WTC11 (cell line): ENCODE measurements at regions not wholly inside any gene's neighbourhood (a gene's known extent, or its start where the extent isn't known, plus 50 kb on each side); places are given as distances from the start of the nearest gene placed in this dataset.

Experiments
- ATAC-seq: fragments of 200-7000 bp; cut with Tn5 transposase; 2 replicates; pipeline ENCODE4 v1.10.0; 2021; ENCODE audit warnings: mild to moderate bottlenecking, moderate library complexity
- CTCF ChIA-PET: fragments of 300-600 bp; sonication (Branson Sonifier 250); formaldehyde crosslinking; loops from one replicate; lab custom pipeline; 2021; ENCODE audit warnings: antibody characterized with exemption; lab: Charles Lee
- POLR2A ChIA-PET: fragments of 350-600 bp; sonication (Branson Sonifier 250); formaldehyde crosslinking; loops from one replicate; lab custom pipeline; 2021; ENCODE audit warnings: antibody characterized with exemption; lab: Charles Lee
- DNase-seq: peaks from one replicate; pipeline ENCODE4 v3.0.0; 2021; ENCODE audit warnings: low spot score
- H3K27ac Mint-ChIP-seq: 2 replicates; pipeline ENCODE4 v1.8.0; 2021; ENCODE audit warnings: mixed read lengths
- H3K27me3 Mint-ChIP-seq: 2 replicates; pipeline ENCODE4 v1.8.0; 2021; ENCODE audit warnings: low read depth, mild to moderate bottlenecking, moderate library complexity, mixed read lengths
- H3K36me3 Mint-ChIP-seq: 2 replicates; pipeline ENCODE4 v1.8.0; 2021; ENCODE audit warnings: mixed read lengths
- H3K4me1 Mint-ChIP-seq: 2 replicates; pipeline ENCODE4 v1.8.0; 2022; ENCODE audit warnings: mixed read lengths
- H3K4me3 Mint-ChIP-seq: 2 replicates; pipeline ENCODE4 v1.8.0; 2021; ENCODE audit warnings: mild to moderate bottlenecking, moderate library complexity, mixed read lengths
- H3K9me3 Mint-ChIP-seq: 2 replicates; pipeline ENCODE4 v1.8.0; 2021; ENCODE audit warnings: mixed read lengths
- GABPB1 ChIP-seq: sonication (generic); formaldehyde crosslinking; IDR thresholded peaks from 2 replicates; pipeline ENCODE4 v1.8.1; 2023; ENCODE audit warnings: mild to moderate bottlenecking, missing genetic modification reagents
- IRF1 ChIP-seq: sonication (generic); formaldehyde crosslinking; IDR thresholded peaks from 2 replicates; pipeline ENCODE4 v1.8.0; 2023; ENCODE audit warnings: missing genetic modification reagents
- JAZF1 ChIP-seq: fragments of 250-450 bp; sonication (Bioruptor Pico); IDR thresholded peaks from 2 replicates; pipeline ENCODE4 v1.9.0; 2021; ENCODE audit warnings: moderate library complexity, mild to moderate bottlenecking, inconsistent platforms
- NFE2L1 ChIP-seq: sonication (generic); formaldehyde crosslinking; IDR thresholded peaks from 2 replicates; pipeline ENCODE4 v1.8.1; 2023; ENCODE audit warnings: missing genetic modification reagents
- NR3C1 ChIP-seq: sonication (generic); formaldehyde crosslinking; conservative IDR thresholded peaks from 2 replicates; pipeline ENCODE4 v1.8.1; 2023; ENCODE audit warnings: low read depth, mild to moderate bottlenecking, missing genetic modification reagents
- OVOL2 ChIP-seq: fragments of 250-450 bp; sonication (Bioruptor Pico); IDR thresholded peaks from 2 replicates; pipeline ENCODE4 v1.9.0; 2021; ENCODE audit warnings: mild to moderate bottlenecking, borderline replicate concordance
- ZMAT4 ChIP-seq: fragments of 250-450 bp; sonication (Bioruptor Pico); IDR thresholded peaks from 2 replicates; pipeline ENCODE4 v1.9.0; 2021; ENCODE audit warnings: mild to moderate bottlenecking
- ZNF219 ChIP-seq: sonication (generic); formaldehyde crosslinking; IDR thresholded peaks from 2 replicates; pipeline ENCODE4 v1.8.0; 2023; ENCODE audit warnings: missing genetic modification reagents, mild to moderate bottlenecking, borderline replicate concordance
- TF ChIP-seq, protein P1 (sequence below): sonication (generic); formaldehyde crosslinking; IDR thresholded peaks from 2 replicates; pipeline ENCODE4 v1.8.1; 2022; ENCODE audit warnings: mild to moderate bottlenecking, missing genetic modification reagents, moderate library complexity, borderline replicate concordance
- TF ChIP-seq, protein P2 (sequence below): sonication (generic); formaldehyde crosslinking; conservative IDR thresholded peaks from 2 replicates; pipeline ENCODE4 v1.8.1; 2023; ENCODE audit warnings: mild to moderate bottlenecking, low read depth, missing genetic modification reagents, moderate library complexity
- TF ChIP-seq, protein P3 (sequence below): fragments of 250-450 bp; sonication (Bioruptor Pico); IDR thresholded peaks from 2 replicates; pipeline ENCODE4 v1.9.0; 2021; ENCODE audit warnings: mild to moderate bottlenecking, borderline replicate concordance

DNA sequence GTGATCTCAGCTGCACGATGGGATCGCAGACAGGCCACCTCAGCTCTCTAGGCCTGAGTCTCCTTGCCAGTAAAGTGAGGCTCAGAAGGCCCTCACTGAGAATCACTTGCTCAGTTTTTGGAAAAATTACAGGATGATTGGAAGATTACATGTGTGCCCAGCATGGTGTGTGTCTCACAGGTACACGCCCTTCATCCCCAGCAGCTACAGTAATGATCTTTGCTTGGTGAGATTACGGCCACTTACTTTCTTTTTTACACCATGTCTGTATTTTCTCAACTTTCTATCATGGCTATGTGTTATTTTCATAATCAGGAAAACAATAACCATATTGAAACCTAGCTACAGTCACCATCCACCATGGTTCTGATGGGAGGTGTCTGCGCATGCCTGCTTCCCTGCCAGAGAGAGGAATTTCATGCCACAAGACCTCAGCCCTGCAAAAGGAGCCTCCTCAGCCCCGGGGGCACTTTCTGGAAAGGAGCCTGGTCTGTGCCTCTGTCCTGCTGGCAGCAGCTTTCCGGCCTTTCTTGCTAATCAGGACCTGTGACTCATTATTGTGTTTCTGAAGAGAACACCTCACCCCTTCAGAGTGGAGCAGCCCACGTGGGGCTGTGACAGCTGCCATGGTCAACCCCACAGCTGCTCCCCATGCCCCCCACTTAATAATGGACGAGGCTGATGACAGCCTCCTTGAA is 64.2 kb upstream of the OLFM1 start:
- CTCF ChIA-PET, result no interaction called here
- no peak overlapping the region for H3K4me3 Mint-ChIP-seq
- H3K4me1 Mint-ChIP-seq, result no peaks in the 10 kb centered on the region
- TF ChIP-seq NR3C1 (CRISPR knock-in tag), result no peak
- TF ChIP-seq, protein P1, sequence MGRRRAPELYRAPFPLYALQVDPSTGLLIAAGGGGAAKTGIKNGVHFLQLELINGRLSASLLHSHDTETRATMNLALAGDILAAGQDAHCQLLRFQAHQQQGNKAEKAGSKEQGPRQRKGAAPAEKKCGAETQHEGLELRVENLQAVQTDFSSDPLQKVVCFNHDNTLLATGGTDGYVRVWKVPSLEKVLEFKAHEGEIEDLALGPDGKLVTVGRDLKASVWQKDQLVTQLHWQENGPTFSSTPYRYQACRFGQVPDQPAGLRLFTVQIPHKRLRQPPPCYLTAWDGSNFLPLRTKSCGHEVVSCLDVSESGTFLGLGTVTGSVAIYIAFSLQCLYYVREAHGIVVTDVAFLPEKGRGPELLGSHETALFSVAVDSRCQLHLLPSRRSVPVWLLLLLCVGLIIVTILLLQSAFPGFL, result no peak
- TF ChIP-seq, all 79 proteins: peak for 0
- POLR2A ChIA-PET, result no interaction called here
- no peak for ATAC-seq
- Mint-ChIP-seq H3K9me3 (peaks cover 16% of the 10 kb centered on the region), H3K27ac (no peak overlapping the region; the same call in 1 of the 2 replicates), H3K27me3 (no peaks in the 10 kb centered on the region; the same call in 1 of the 2 replicates), H3K36me3 (no peaks in the 10 kb centered on the region)
- no peak for DNase-seq

GRCh38 chr9:135023786-135024405 is 63.6 kb upstream of the OLFM1 start:
- TF ChIP-seq, protein P2, sequence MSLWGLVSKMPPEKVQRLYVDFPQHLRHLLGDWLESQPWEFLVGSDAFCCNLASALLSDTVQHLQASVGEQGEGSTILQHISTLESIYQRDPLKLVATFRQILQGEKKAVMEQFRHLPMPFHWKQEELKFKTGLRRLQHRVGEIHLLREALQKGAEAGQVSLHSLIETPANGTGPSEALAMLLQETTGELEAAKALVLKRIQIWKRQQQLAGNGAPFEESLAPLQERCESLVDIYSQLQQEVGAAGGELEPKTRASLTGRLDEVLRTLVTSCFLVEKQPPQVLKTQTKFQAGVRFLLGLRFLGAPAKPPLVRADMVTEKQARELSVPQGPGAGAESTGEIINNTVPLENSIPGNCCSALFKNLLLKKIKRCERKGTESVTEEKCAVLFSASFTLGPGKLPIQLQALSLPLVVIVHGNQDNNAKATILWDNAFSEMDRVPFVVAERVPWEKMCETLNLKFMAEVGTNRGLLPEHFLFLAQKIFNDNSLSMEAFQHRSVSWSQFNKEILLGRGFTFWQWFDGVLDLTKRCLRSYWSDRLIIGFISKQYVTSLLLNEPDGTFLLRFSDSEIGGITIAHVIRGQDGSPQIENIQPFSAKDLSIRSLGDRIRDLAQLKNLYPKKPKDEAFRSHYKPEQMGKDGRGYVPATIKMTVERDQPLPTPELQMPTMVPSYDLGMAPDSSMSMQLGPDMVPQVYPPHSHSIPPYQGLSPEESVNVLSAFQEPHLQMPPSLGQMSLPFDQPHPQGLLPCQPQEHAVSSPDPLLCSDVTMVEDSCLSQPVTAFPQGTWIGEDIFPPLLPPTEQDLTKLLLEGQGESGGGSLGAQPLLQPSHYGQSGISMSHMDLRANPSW (CRISPR knock-in tag), result no peak
- TF ChIP-seq, protein P3, sequence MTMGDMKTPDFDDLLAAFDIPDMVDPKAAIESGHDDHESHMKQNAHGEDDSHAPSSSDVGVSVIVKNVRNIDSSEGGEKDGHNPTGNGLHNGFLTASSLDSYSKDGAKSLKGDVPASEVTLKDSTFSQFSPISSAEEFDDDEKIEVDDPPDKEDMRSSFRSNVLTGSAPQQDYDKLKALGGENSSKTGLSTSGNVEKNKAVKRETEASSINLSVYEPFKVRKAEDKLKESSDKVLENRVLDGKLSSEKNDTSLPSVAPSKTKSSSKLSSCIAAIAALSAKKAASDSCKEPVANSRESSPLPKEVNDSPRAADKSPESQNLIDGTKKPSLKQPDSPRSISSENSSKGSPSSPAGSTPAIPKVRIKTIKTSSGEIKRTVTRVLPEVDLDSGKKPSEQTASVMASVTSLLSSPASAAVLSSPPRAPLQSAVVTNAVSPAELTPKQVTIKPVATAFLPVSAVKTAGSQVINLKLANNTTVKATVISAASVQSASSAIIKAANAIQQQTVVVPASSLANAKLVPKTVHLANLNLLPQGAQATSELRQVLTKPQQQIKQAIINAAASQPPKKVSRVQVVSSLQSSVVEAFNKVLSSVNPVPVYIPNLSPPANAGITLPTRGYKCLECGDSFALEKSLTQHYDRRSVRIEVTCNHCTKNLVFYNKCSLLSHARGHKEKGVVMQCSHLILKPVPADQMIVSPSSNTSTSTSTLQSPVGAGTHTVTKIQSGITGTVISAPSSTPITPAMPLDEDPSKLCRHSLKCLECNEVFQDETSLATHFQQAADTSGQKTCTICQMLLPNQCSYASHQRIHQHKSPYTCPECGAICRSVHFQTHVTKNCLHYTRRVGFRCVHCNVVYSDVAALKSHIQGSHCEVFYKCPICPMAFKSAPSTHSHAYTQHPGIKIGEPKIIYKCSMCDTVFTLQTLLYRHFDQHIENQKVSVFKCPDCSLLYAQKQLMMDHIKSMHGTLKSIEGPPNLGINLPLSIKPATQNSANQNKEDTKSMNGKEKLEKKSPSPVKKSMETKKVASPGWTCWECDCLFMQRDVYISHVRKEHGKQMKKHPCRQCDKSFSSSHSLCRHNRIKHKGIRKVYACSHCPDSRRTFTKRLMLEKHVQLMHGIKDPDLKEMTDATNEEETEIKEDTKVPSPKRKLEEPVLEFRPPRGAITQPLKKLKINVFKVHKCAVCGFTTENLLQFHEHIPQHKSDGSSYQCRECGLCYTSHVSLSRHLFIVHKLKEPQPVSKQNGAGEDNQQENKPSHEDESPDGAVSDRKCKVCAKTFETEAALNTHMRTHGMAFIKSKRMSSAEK (CRISPR knock-in tag), result no peak
- TF ChIP-seq GABPB1 (no peak), JAZF1 (CRISPR knock-in tag) (no peak)
- ATAC-seq, result no peak
- POLR2A ChIA-PET, result no interaction called here

GRCh38 chr9:135029463-135029862 is 58.0 kb upstream of the OLFM1 start:
- CTCF ChIA-PET, result no interaction called here
- Mint-ChIP-seq H3K27ac (no peak overlapping the region), H3K4me1 (no peaks in the 10 kb centered on the region), H3K4me3 (no peak overlapping the region), H3K27me3 (no peaks in the 10 kb centered on the region; the same call in 1 of the 2 replicates), H3K36me3 (no peaks in the 10 kb centered on the region), H3K9me3 (peaks cover 12% of the 10 kb centered on the region)
- TF ChIP-seq NFE2L1, result no peak
- TF ChIP-seq OVOL2 (CRISPR knock-in tag), result no peak
- no peak for TF ChIP-seq ZNF219 (CRISPR knock-in tag)
- no peak for TF ChIP-seq IRF1 (CRISPR knock-in tag)
- TF ChIP-seq ZMAT4 (CRISPR knock-in tag), result no peak
- DNase-seq (no peak), ATAC-seq (no peak)
- POLR2A ChIA-PET, result no interaction called here

More at GRCh38 chr9:135023786-135024405, 63.6 kb upstream of the OLFM1 start:
- Mint-ChIP-seq H3K4me1 (no peaks in the 10 kb centered on the region), H3K27ac (no peak overlapping the region), H3K27me3 (no peaks in the 10 kb centered on the region; the same call in 1 of the 2 replicates), H3K4me3 (no peak overlapping the region), H3K9me3 (peaks cover 16% of the 10 kb centered on the region), H3K36me3 (no peaks in the 10 kb centered on the region)
- no peak for DNase-seq
- CTCF ChIA-PET, result no interaction called here
